ENCODE measurements at regions not wholly inside any gene's neighbourhood (a gene's known extent, or its start where the extent isn't known, plus 50 kb on each side); places are given as distances from the start of the nearest gene placed in this dataset.

GRCh38 chr1:88134983-88135921, 548.8 kb upstream of the PKN2 start:
- no peak for TF ChIP-seq CTCF (conservative IDR thresholded peaks at IDR 0.05; ENCODE audit: low read length)
- TF ChIP-seq EZH2phosphoT487 (IDR thresholded peaks at IDR 0.05; ENCODE audit: borderline replicate concordance, low read depth, low read length): no peak
- intact Hi-C loops (cut with micrococcal nuclease; ENCODE audit: unreplicated experiment): no loop called here
- no peak for DNase-seq (ENCODE audit: low spot score)
- H3K36me3 ChIP-seq (ENCODE audit: insufficient read depth, low read length): no peaks in the 10 kb centered on the region
- BruUV-seq (replicated peaks): no TSS peak
- no peaks in the 10 kb centered on the region for H3K9me2 ChIP-seq (ENCODE audit: insufficient read depth, low read length)
- H3K79me2 ChIP-seq (ENCODE audit: insufficient read depth, low read depth, low read length): no peaks in the 10 kb centered on the region
- no peaks in the 10 kb centered on the region for H3K4me1 ChIP-seq (ENCODE audit: insufficient read depth, low read length, poor library complexity, severe bottlenecking)
- no peak overlapping the region for H3K27ac ChIP-seq (ENCODE audit: low read depth, low read length, poor library complexity, severe bottlenecking)
- H2AFZ ChIP-seq (ENCODE audit: low read length): no peak overlapping the region
- H3K9me3 ChIP-seq (ENCODE audit: low read length): no peaks in the 10 kb centered on the region
- H4K20me1 ChIP-seq (ENCODE audit: insufficient read depth, low read length): no peaks in the 10 kb centered on the region
- CTCF ChIA-PET (ENCODE audit: unreplicated experiment): no interaction called here
- no peak overlapping the region for H3K4me2 ChIP-seq (ENCODE audit: low read length)
- POLR2A ChIA-PET: interaction anchor here (0.6 kb wide), 1 partner anchor 396 kb away, joined by 3 read pairs; no protein-coding TSS in a partner anchor
- no peak overlapping the region for H3K4me3 ChIP-seq (ENCODE audit: low read depth, low read length, poor library complexity, severe bottlenecking)

- TF ChIP-seq EZH2phosphoT487 (IDR thresholded peaks at IDR 0.05; ENCODE audit: borderline replicate concordance, low read depth, low read length): no peak
- TF ChIP-seq CTCF (conservative IDR thresholded peaks at IDR 0.05; ENCODE audit: low read length): no peak
- Histone ChIP-seq H3K9me3 (ENCODE audit: low read length) (no peaks in the 10 kb centered on the region), H3K27ac (ENCODE audit: low read depth, low read length, poor library complexity, severe bottlenecking) (no peak overlapping the region), H3K79me2 (ENCODE audit: insufficient read depth, low read depth, low read length) (no peaks in the 10 kb centered on the region), H4K20me1 (ENCODE audit: insufficient read depth, low read length) (no peaks in the 10 kb centered on the region), H2AFZ (ENCODE audit: low read length) (no peak overlapping the region), H3K4me3 (ENCODE audit: low read depth, low read length, poor library complexity, severe bottlenecking) (no peak overlapping the region), H3K9me2 (ENCODE audit: insufficient read depth, low read length) (no peaks in the 10 kb centered on the region), H3K4me1 (ENCODE audit: insufficient read depth, low read length, poor library complexity, severe bottlenecking) (no peaks in the 10 kb centered on the region), H3K36me3 (ENCODE audit: insufficient read depth, low read length) (no peaks in the 10 kb centered on the region), H3K4me2 (ENCODE audit: low read length) (no peak overlapping the region)
- DNase-seq (ENCODE audit: low spot score): no peak
- intact Hi-C loops (cut with micrococcal nuclease; ENCODE audit: unreplicated experiment): no loop called here
- ChIA-PET CTCF (ENCODE audit: unreplicated experiment) (no interaction called here), POLR2A (interaction anchor here (0.7 kb wide), 1 partner anchor 31 kb away, joined by 3 read pairs; no protein-coding TSS in a partner anchor)
- BruUV-seq (replicated peaks): no TSS peak
These were observed 544.4 kb upstream of the PKN2 start for GRCh38 chr1:88139633-88140032.

- ChIA-PET POLR2A (interaction anchor here (0.7 kb wide), 1 partner anchor 30 kb away, joined by 3 read pairs; no protein-coding TSS in a partner anchor), CTCF (ENCODE audit: unreplicated experiment) (no interaction called here)
- H3K4me3 ChIP-seq (ENCODE audit: low read depth, low read length, poor library complexity, severe bottlenecking): no peak overlapping the region
- no peaks in the 10 kb centered on the region for H3K4me1 ChIP-seq (ENCODE audit: insufficient read depth, low read length, poor library complexity, severe bottlenecking)
- DNase-seq (ENCODE audit: low spot score): no peak
- no peak overlapping the region for H2AFZ ChIP-seq (ENCODE audit: low read length)
- no peaks in the 10 kb centered on the region for H3K36me3 ChIP-seq (ENCODE audit: insufficient read depth, low read length)
- H3K9me2 ChIP-seq (ENCODE audit: insufficient read depth, low read length): no peaks in the 10 kb centered on the region
- H3K27ac ChIP-seq (ENCODE audit: low read depth, low read length, poor library complexity, severe bottlenecking): no peak overlapping the region
- no peak overlapping the region for H3K4me2 ChIP-seq (ENCODE audit: low read length)
- H3K9me3 ChIP-seq (ENCODE audit: low read length): no peaks in the 10 kb centered on the region
- intact Hi-C loops (cut with micrococcal nuclease; ENCODE audit: unreplicated experiment): no loop called here
- TF ChIP-seq CTCF (conservative IDR thresholded peaks at IDR 0.05; ENCODE audit: low read length): no peak
- TF ChIP-seq EZH2phosphoT487 (IDR thresholded peaks at IDR 0.05; ENCODE audit: borderline replicate concordance, low read depth, low read length): no peak
- no TSS peak for BruUV-seq (replicated peaks)
- H4K20me1 ChIP-seq (ENCODE audit: insufficient read depth, low read length): no peaks in the 10 kb centered on the region
- H3K79me2 ChIP-seq (ENCODE audit: insufficient read depth, low read depth, low read length): no peaks in the 10 kb centered on the region
These were observed 543.7 kb upstream of the PKN2 start for GRCh38 chr1:88140325-88140724.

All from OCI-LY7 (cell line).